ENCODE measurements at regions not wholly inside any gene's neighbourhood (a gene's known extent, or its start where the extent isn't known, plus 50 kb on each side); places are given as distances from the start of the nearest gene placed in this dataset.

DNA sequence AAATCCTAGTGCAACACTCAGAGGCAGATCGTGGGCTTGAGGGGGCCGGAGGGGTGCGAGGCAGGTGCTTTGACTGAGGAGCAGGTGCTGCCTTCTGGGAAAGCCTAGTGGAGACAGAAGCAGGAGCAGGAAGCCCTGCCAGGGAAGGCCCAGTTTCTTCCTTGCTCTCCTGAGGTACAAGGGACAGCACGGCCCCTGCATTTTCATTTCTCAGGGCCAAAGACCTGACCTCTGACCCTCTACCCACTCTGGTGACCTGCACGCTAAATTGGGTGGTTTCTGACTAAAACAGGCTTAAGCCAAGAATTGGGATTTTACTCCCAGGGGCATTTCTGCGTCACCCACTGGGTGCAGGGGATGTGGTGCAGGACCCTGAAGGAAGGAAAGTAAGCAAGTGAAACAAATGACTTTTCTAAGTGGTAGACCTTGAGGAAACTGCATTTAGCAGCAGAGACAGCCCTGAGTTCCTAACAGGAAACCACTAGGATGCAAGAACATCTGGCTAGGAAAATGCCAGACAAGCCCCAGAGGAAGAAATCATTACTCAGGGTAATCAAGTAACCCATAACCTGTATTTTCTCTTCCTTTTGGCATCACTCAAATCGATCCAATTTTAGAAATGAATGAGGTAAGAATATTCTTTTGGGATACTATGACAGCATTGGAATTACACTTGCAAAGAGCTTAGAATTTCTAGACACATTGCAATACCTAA, 141.7 kb downstream of the CD164 start:
- no peak for DNase-seq
- intact Hi-C loops (cut with DNase I), result loop anchor here in 1 of 10 donors (5.0 kb wide), 1 partner anchor 142 kb away; the partner anchor contains the start of gene CD164

GRCh38 chr6:109239651-109240321, 142.5 kb downstream of the CD164 start:
- H3K36me3 ChIP-seq, result no peaks in the 10 kb centered on the region
- H3K9me3 ChIP-seq, result no peaks in the 10 kb centered on the region
- intact Hi-C loops (cut with DNase I), result loop anchor here in 2 of 10 donors (5.0 kb wide), 1 partner anchor 143 kb away; the partner anchor contains the start of gene CD164 (in 2 of the 2)
- ATAC-seq, result peak; percentile 44 to 79 (median 73)
- H3K27me3 ChIP-seq, result no peaks in the 10 kb centered on the region
- peak overlapping the region in 10 of 12 donors; percentile 24 to 61 (median 39) for H3K27ac ChIP-seq
- TF ChIP-seq CTCF (IDR thresholded peaks at IDR 0.05), result no peak
- no peak for TF ChIP-seq POLR2A (IDR thresholded peaks at IDR 0.05)
- peak in 3 of 5 donors; percentile 37 to 54 (median 45) for DNase-seq
- peaks cover 0 to 79% (median 20%) of the 10 kb centered on the region in 12 donors for H3K4me1 ChIP-seq
- no peak overlapping the region for H3K4me3 ChIP-seq
- 64 to 72% (median 66%) methylated on average over 9 of the region's 9 CpGs for WGBS, 4 donors

More for the DNA sequence above, 141.7 kb downstream of the CD164 start:
- 57 to 69% (median 63%) methylated on average over 7 of the region's 7 CpGs for WGBS, 4 donors
- H3K4me1 ChIP-seq, result peaks cover 0 to 79% (median 20%) of the 10 kb centered on the region in 12 donors
- H3K27ac ChIP-seq, result peak overlapping the region in 10 of 12 donors; percentile 24 to 61 (median 38)
- no peaks in the 10 kb centered on the region for H3K9me3 ChIP-seq
- no peak for TF ChIP-seq CTCF (IDR thresholded peaks at IDR 0.05)
- no peak for TF ChIP-seq POLR2A (IDR thresholded peaks at IDR 0.05)
- peak in 2 of 4 donors; percentile 22 to 55 for ATAC-seq
- no peaks in the 10 kb centered on the region for H3K27me3 ChIP-seq
- H3K4me3 ChIP-seq, result no peak overlapping the region
- H3K36me3 ChIP-seq, result no peaks in the 10 kb centered on the region

DNA sequence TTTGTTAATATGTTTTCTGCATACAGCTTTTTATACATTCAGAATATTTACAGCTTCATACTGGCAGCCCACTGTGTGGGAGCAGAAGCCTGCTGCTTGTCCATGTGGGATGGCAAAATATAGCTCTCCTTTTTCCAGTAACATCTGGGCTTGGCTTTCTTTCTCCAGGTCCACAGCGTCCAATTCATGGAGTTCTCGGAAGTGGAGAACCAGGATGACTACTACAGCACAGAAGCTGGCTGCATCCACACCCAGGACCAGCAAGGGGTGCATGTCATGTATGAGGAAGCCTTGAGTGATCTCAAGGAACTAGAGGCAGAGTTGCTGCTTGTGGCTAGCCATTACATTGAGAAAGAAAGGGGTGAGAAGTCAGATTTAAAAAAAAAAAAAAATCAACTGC, 143.1 kb downstream of the CD164 start:
- Histone ChIP-seq H3K4me3 (no peak overlapping the region), H3K27me3 (no peaks in the 10 kb centered on the region), H3K4me1 (peaks cover 0 to 74% (median 20%) of the 10 kb centered on the region in 12 donors), H3K27ac (peak overlapping the region in 10 of 12 donors; percentile 24 to 61 (median 39)), H3K9me3 (no peaks in the 10 kb centered on the region), H3K36me3 (no peaks in the 10 kb centered on the region)
- no peak for TF ChIP-seq CTCF (IDR thresholded peaks at IDR 0.05)
- no peak for TF ChIP-seq POLR2A (IDR thresholded peaks at IDR 0.05)
- ATAC-seq, result peak in 1 of 4 donors; percentile 41
- WGBS, 4 donors, result 64 to 81% (median 77%) methylated on average over 2 of the region's 2 CpGs
- intact Hi-C loops (cut with DNase I), result loop anchor here in 1 of 10 donors (5.0 kb wide), 1 partner anchor 143 kb away; the partner anchor contains the start of gene CD164
- no peak for DNase-seq

- Histone ChIP-seq H3K36me3 (no peaks in the 10 kb centered on the region), H3K27me3 (no peaks in the 10 kb centered on the region), H3K4me1 (peaks cover 0 to 66% (median 20%) of the 10 kb centered on the region in 12 donors), H3K4me3 (no peak overlapping the region), H3K9me3 (no peaks in the 10 kb centered on the region), H3K27ac (peak overlapping the region in 2 of 12 donors; percentile 33 to 51)
- intact Hi-C loops (cut with DNase I), result loop anchor here in 1 of 10 donors (5.0 kb wide), 1 partner anchor 144 kb away; the partner anchor contains the start of gene CD164
- TF ChIP-seq POLR2A (IDR thresholded peaks at IDR 0.05), result no peak
- TF ChIP-seq CTCF (IDR thresholded peaks at IDR 0.05), result no peak
- no peak for ATAC-seq
- DNase-seq, result no peak
- 92 to 96% (median 94%) methylated on average over 3 of the region's 3 CpGs for WGBS, 4 donors
Observed at GRCh38 chr6:109238396-109238795, 143.1 kb downstream of the CEP57L1 start.

All from heart left ventricle (tissue), 16 donors.